HL-60 (cell line): ENCODE measurements at regions not wholly inside any gene's neighbourhood (a gene's known extent, or its start where the extent isn't known, plus 50 kb on each side); places are given as distances from the start of the nearest gene placed in this dataset.
A peak's percentile ranks its signal among the peaks of the same experiment; 100 is the strongest.

ENCODE experiments used
- DNase-seq, 2 experiments: peaks; one replicate each; pipeline ENCODE4 v3.0.0-alpha.2; 2010 to 2020; ENCODE audit warnings: low read depth in 1 of 2, low spot score in 1 of 2
- H3K27ac ChIP-seq: fragments of 250-450 bp; sonication (Bioruptor Pico); replicated peaks from 2 replicates; pipeline ENCODE4 v1.5.1; 2020; ENCODE audit warnings: mild to moderate bottlenecking, moderate library complexity
- H3K27me3 ChIP-seq: fragments of 250-450 bp; sonication (Bioruptor Pico); 2 replicates; pipeline ENCODE4 v1.5.1; 2021; ENCODE audit warnings: mild to moderate bottlenecking, moderate library complexity; ENCODE audit not compliant: insufficient read depth, poor library complexity, severe bottlenecking
- H3K4me3 ChIP-seq: replicated peaks from 2 replicates; pipeline ENCODE4 v1.5.1; 2011; ENCODE audit warnings: mild to moderate bottlenecking, control low read depth, low read length; ENCODE audit not compliant: insufficient read depth
- CTCF ChIP-seq: IDR thresholded peaks from one replicate; pipeline ENCODE4 v1.5.1; 2011; ENCODE audit warnings: low read length, control low read depth, inconsistent platforms; ENCODE audit not compliant: insufficient read depth
- GABPA ChIP-seq: IDR thresholded peaks from 2 replicates; pipeline ENCODE4 v1.6.1; 2012; ENCODE audit warnings: low read depth
- POLR2AphosphoS5 ChIP-seq: IDR thresholded peaks from 2 replicates; pipeline ENCODE4 v1.6.1; 2012; ENCODE audit warnings: low read depth
- REST ChIP-seq: IDR thresholded peaks from 2 replicates; pipeline ENCODE4 v1.6.1; 2012; ENCODE audit warnings: low read depth; ENCODE audit not compliant: insufficient replicate concordance
- SPI1 ChIP-seq: IDR thresholded peaks from 2 replicates; pipeline ENCODE4 v1.6.1; 2012; ENCODE audit warnings: low read depth, mild to moderate bottlenecking, borderline replicate concordance

- Histone ChIP-seq H3K4me3 (no peak overlapping the region), H3K27me3 (no peaks in the 10 kb centered on the region), H3K27ac (no peak overlapping the region)
- TF ChIP-seq REST (no peak), SPI1 (no peak), GABPA (no peak), POLR2AphosphoS5 (no peak)
- no peak for DNase-seq
Observed at GRCh38 chr1:229114850-229115365, 156.0 kb upstream of the RAB4A start.

- Histone ChIP-seq H3K4me3 (no peak overlapping the region), H3K27ac (no peak overlapping the region), H3K27me3 (no peaks in the 10 kb centered on the region)
- no peak for DNase-seq
- TF ChIP-seq CTCF (no peak), SPI1 (no peak), POLR2AphosphoS5 (no peak), REST (no peak), GABPA (no peak)
Observed at GRCh38 chr1:229116114-229116513, 154.8 kb upstream of the RAB4A start.

- no peak overlapping the region for H3K4me3 ChIP-seq
- TF ChIP-seq REST (no peak), SPI1 (peak; percentile 57; the same call in 1 of the 2 replicates)
- H3K27me3 ChIP-seq, result no peaks in the 10 kb centered on the region
- H3K27ac ChIP-seq, result no peak overlapping the region
- peak in 1 of 2 experiments; percentile 44 for DNase-seq
Observed at GRCh38 chr1:229117664-229118300, 153.1 kb upstream of the RAB4A start.

GRCh38 chr1:229118477-229119061, 152.3 kb upstream of the RAB4A start:
- Histone ChIP-seq H3K27ac (no peak overlapping the region), H3K4me3 (no peak overlapping the region), H3K27me3 (no peaks in the 10 kb centered on the region)
- DNase-seq, result no peak
- TF ChIP-seq CTCF (no peak), GABPA (no peak), REST (no peak), POLR2AphosphoS5 (no peak), SPI1 (no peak)
